ENCODE measurements at regions not wholly inside any gene's neighbourhood (a gene's known extent, or its start where the extent isn't known, plus 50 kb on each side); places are given as distances from the start of the nearest gene placed in this dataset.

GRCh38 chr14:98835051-98835824, 436.8 kb downstream of the BCL11B start (continued):
- TF ChIP-seq ZNF571 (tag by site-specific recombination; IDR thresholded peaks at IDR 0.05) (no peak), ZNF549 (tag by site-specific recombination; IDR thresholded peaks at IDR 0.05) (no peak), ZFP69B (tag by site-specific recombination; IDR thresholded peaks at IDR 0.05) (no peak), KLF8 (tag by site-specific recombination; IDR thresholded peaks at IDR 0.05) (no peak), ZNF37A (tag by site-specific recombination; IDR thresholded peaks at IDR 0.05) (no peak), ZFHX2 (tag by site-specific recombination; conservative IDR thresholded peaks at IDR 0.05) (peak; percentile 98), ZNF658 (tag by site-specific recombination; IDR thresholded peaks at IDR 0.05) (0 out of 2 replicates have a peak, but pooled peaks have one; percentile 26), KLF1 (tag by site-specific recombination; IDR thresholded peaks at IDR 0.05) (no peak), KLF16 (tag by site-specific recombination; IDR thresholded peaks at IDR 0.05) (no peak), GFI1B (tag by site-specific recombination; IDR thresholded peaks at IDR 0.05) (no peak), ZBTB48 (tag by site-specific recombination; IDR thresholded peaks at IDR 0.05) (0 out of 2 replicates have a peak, but pooled peaks have one; percentile 35), ZNF26 (tag by site-specific recombination; IDR thresholded peaks at IDR 0.05) (no peak), ZSCAN16 (tag by site-specific recombination; IDR thresholded peaks at IDR 0.05) (no peak), ZNF19 (tag by site-specific recombination; IDR thresholded peaks at IDR 0.05; ENCODE audit: low read depth) (no peak), AEBP2 (tag by site-specific recombination; IDR thresholded peaks at IDR 0.05; ENCODE audit: borderline replicate concordance) (no peak), ZNF140 (tag by site-specific recombination; IDR thresholded peaks at IDR 0.05) (no peak), ZNF623 (tag by site-specific recombination; IDR thresholded peaks at IDR 0.05) (no peak), ZNF133 (tag by site-specific recombination; IDR thresholded peaks at IDR 0.05) (no peak), ZNF175 (tag by site-specific recombination; IDR thresholded peaks at IDR 0.05) (no peak), ZNF10 (tag by site-specific recombination; IDR thresholded peaks at IDR 0.05) (no peak), BCL11A (tag by site-specific recombination; IDR thresholded peaks at IDR 0.05; ENCODE audit: low read depth) (no peak), ZNF394 (tag by site-specific recombination; IDR thresholded peaks at IDR 0.05; ENCODE audit: borderline replicate concordance) (no peak), ZNF473 (tag by site-specific recombination; IDR thresholded peaks at IDR 0.05) (no peak), MYNN (tag by site-specific recombination; IDR thresholded peaks at IDR 0.05; ENCODE audit: borderline replicate concordance) (0 out of 2 replicates have a peak, but pooled peaks have one; percentile 28), ZBTB7A (tag by site-specific recombination; IDR thresholded peaks at IDR 0.05; ENCODE audit: low read depth) (no peak), WT1 (tag by site-specific recombination; IDR thresholded peaks at IDR 0.05) (no peak), ZNF121 (tag by site-specific recombination; IDR thresholded peaks at IDR 0.05) (no peak)
- TF ChIP-seq, protein P1, sequence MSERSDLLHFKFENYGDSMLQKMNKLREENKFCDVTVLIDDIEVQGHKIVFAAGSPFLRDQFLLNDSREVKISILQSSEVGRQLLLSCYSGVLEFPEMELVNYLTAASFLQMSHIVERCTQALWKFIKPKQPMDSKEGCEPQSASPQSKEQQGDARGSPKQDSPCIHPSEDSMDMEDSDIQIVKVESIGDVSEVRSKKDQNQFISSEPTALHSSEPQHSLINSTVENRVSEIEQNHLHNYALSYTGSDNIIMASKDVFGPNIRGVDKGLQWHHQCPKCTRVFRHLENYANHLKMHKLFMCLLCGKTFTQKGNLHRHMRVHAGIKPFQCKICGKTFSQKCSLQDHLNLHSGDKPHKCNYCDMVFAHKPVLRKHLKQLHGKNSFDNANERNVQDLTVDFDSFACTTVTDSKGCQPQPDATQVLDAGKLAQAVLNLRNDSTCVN (tag by site-specific recombination; optimal IDR thresholded peaks at IDR 0.05) = peak; percentile 12
- TF ChIP-seq, protein P2, sequence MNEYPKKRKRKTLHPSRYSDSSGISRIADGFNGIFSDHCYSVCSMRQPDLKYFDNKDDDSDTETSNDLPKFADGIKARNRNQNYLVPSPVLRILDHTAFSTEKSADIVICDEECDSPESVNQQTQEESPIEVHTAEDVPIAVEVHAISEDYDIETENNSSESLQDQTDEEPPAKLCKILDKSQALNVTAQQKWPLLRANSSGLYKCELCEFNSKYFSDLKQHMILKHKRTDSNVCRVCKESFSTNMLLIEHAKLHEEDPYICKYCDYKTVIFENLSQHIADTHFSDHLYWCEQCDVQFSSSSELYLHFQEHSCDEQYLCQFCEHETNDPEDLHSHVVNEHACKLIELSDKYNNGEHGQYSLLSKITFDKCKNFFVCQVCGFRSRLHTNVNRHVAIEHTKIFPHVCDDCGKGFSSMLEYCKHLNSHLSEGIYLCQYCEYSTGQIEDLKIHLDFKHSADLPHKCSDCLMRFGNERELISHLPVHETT (tag by site-specific recombination; IDR thresholded peaks at IDR 0.05) = no peak
- TF ChIP-seq, protein P3, sequence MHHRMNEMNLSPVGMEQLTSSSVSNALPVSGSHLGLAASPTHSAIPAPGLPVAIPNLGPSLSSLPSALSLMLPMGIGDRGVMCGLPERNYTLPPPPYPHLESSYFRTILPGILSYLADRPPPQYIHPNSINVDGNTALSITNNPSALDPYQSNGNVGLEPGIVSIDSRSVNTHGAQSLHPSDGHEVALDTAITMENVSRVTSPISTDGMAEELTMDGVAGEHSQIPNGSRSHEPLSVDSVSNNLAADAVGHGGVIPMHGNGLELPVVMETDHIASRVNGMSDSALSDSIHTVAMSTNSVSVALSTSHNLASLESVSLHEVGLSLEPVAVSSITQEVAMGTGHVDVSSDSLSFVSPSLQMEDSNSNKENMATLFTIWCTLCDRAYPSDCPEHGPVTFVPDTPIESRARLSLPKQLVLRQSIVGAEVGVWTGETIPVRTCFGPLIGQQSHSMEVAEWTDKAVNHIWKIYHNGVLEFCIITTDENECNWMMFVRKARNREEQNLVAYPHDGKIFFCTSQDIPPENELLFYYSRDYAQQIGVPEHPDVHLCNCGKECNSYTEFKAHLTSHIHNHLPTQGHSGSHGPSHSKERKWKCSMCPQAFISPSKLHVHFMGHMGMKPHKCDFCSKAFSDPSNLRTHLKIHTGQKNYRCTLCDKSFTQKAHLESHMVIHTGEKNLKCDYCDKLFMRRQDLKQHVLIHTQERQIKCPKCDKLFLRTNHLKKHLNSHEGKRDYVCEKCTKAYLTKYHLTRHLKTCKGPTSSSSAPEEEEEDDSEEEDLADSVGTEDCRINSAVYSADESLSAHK (tag by site-specific recombination; IDR thresholded peaks at IDR 0.05) = no peak
